Cardiac fibroblast (primary cell): ENCODE measurements at regions not wholly inside any gene's neighbourhood (a gene's known extent, or its start where the extent isn't known, plus 50 kb on each side); places are given as distances from the start of the nearest gene placed in this dataset.

Experiments used
- DNase-seq, 2 donors: peaks; one replicate each; pipeline versions ENCODE4 v3.0.0 to v3.0.0-alpha.2; 2010; ENCODE audit warnings: low read depth in 2 of 2
- H3K4me3 ChIP-seq, 2 donors: replicated peaks in 1 of 2; 1 replicate in 1 of 2; 2 replicates in 1 of 2; pipeline ENCODE4 v1.5.1; 2011; ENCODE audit warnings: low read depth in 2 of 2, low read length in 2 of 2, mild to moderate bottlenecking in 2 of 2, moderate library complexity in 1 of 2
- CTCF ChIP-seq: IDR thresholded peaks from one replicate; pipeline ENCODE4 v1.5.1; 2011; ENCODE audit warnings: low read depth, mild to moderate bottlenecking, low read length, inconsistent platforms

- DNase-seq, result peak in 1 of 2 donors; percentile 7
- TF ChIP-seq CTCF, result no peak
- H3K4me3 ChIP-seq, result no peak overlapping the region
Measured at GRCh38 chr14:27553790-27554189, 956.0 kb upstream of the NOVA1 start.

GRCh38 chr14:27557445-27557844 lies 959.6 kb upstream of the NOVA1 start:
- no peak for TF ChIP-seq CTCF
- DNase-seq, result no peak
- H3K4me3 ChIP-seq, result no peak overlapping the region

- no peak for TF ChIP-seq CTCF
- DNase-seq, result no peak
- H3K4me3 ChIP-seq, result no peak overlapping the region
Measured at GRCh38 chr14:27559848-27560247, 962.0 kb upstream of the NOVA1 start.

GRCh38 chr14:27566843-27567382 lies 969.1 kb upstream of the NOVA1 start:
- DNase-seq, result no peak

GRCh38 chr14:27573018-27573417 lies 975.2 kb upstream of the NOVA1 start:
- no peak for TF ChIP-seq CTCF
- DNase-seq, result no peak
- no peak overlapping the region for H3K4me3 ChIP-seq

More at GRCh38 chr14:27566843-27567382, 969.1 kb upstream of the NOVA1 start:
- TF ChIP-seq CTCF, result no peak
- no peak overlapping the region for H3K4me3 ChIP-seq

- H3K4me3 ChIP-seq, result no peak overlapping the region
- DNase-seq, result no peak
- TF ChIP-seq CTCF, result no peak
Measured at GRCh38 chr14:27587103-27587502, 989.3 kb upstream of the NOVA1 start.

GRCh38 chr14:27605282-27605681 lies 1007.4 kb upstream of the NOVA1 start:
- TF ChIP-seq CTCF, result no peak
- no peak for DNase-seq

More at GRCh38 chr14:27605282-27605681, 1007.4 kb upstream of the NOVA1 start:
- no peak overlapping the region for H3K4me3 ChIP-seq
